ENCODE measurements at regions not wholly inside any gene's neighbourhood (a gene's known extent, or its start where the extent isn't known, plus 50 kb on each side); places are given as distances from the start of the nearest gene placed in this dataset.
"Not testable (repeated sequence)": the region's sequence is repeated elsewhere in the genome, so short reads cannot be mapped to it uniquely, and the experiment has no call there.

- no peak for FAIRE-seq
These were observed 50.0 kb upstream of the ABLIM1 start for GRCh38 chr10:114708084-114708483.

GRCh38 chr10:114708717-114709335 lies 50.8 kb upstream of the ABLIM1 start:
- no peak for FAIRE-seq
- no peak for DNase-seq (ENCODE audit: low spot score in 2 of 2)

More at GRCh38 chr10:114708084-114708483, 50.0 kb upstream of the ABLIM1 start:
- no peak for DNase-seq (ENCODE audit: low spot score in 2 of 2)

- no peak for FAIRE-seq
- DNase-seq (ENCODE audit: low spot score in 2 of 2) = no peak
These were observed 51.9 kb upstream of the ABLIM1 start for GRCh38 chr10:114709984-114710383.

- DNase-seq (ENCODE audit: low spot score in 2 of 2) (no peak), FAIRE-seq (no peak)
These were observed 53.2 kb upstream of the ABLIM1 start for GRCh38 chr10:114711176-114711868.

- DNase-seq (ENCODE audit: low spot score in 2 of 2) = no peak
- FAIRE-seq = no peak
These were observed 53.8 kb upstream of the ABLIM1 start for GRCh38 chr10:114711869-114712250.

- FAIRE-seq (no peak), DNase-seq (ENCODE audit: low spot score in 2 of 2) (no peak)
These were observed 55.5 kb upstream of the ABLIM1 start for GRCh38 chr10:114713525-114714090.

GRCh38 chr10:114714281-114714741 lies 56.2 kb upstream of the ABLIM1 start:
- DNase-seq (ENCODE audit: low spot score in 2 of 2) (no peak), FAIRE-seq (no peak)

GRCh38 chr10:114715171-114715670 lies 57.1 kb upstream of the ABLIM1 start:
- DNase-seq (ENCODE audit: low spot score in 2 of 2) (no peak), FAIRE-seq (no peak)

- no peak for FAIRE-seq
These were observed 58.8 kb upstream of the ABLIM1 start for GRCh38 chr10:114716811-114717404.

GRCh38 chr10:114717881-114718280 lies 59.8 kb upstream of the ABLIM1 start:
- not testable (repeated sequence) for DNase-seq (ENCODE audit: low spot score in 2 of 2); FAIRE-seq

More at GRCh38 chr10:114716811-114717404, 58.8 kb upstream of the ABLIM1 start:
- no peak for DNase-seq (ENCODE audit: low spot score in 2 of 2)

- DNase-seq (ENCODE audit: low spot score in 2 of 2) (no peak), FAIRE-seq (no peak)
These were observed 60.3 kb upstream of the ABLIM1 start for GRCh38 chr10:114718374-114718773.

GRCh38 chr10:114719311-114719710 lies 61.2 kb upstream of the ABLIM1 start:
- DNase-seq (ENCODE audit: low spot score in 2 of 2) = no peak
- FAIRE-seq = no peak

GRCh38 chr10:114720023-114720422 lies 61.9 kb upstream of the ABLIM1 start:
- not testable (repeated sequence) for DNase-seq (ENCODE audit: low spot score in 2 of 2); FAIRE-seq

- FAIRE-seq (no peak), DNase-seq (ENCODE audit: low spot score in 2 of 2) (no peak)
These were observed 62.7 kb upstream of the ABLIM1 start for GRCh38 chr10:114720685-114721278.

- DNase-seq (ENCODE audit: low spot score in 2 of 2); FAIRE-seq: not testable (repeated sequence)
These were observed 64.1 kb upstream of the ABLIM1 start for GRCh38 chr10:114722136-114722535.

GRCh38 chr10:114723361-114723760 lies 65.3 kb upstream of the ABLIM1 start:
- DNase-seq (ENCODE audit: low spot score in 2 of 2) (no peak), FAIRE-seq (no peak)

GRCh38 chr10:114723991-114724715 lies 66.1 kb upstream of the ABLIM1 start:
- no peak for FAIRE-seq

GRCh38 chr10:114724716-114725106 lies 66.6 kb upstream of the ABLIM1 start:
- FAIRE-seq = no peak

More at GRCh38 chr10:114723991-114724715, 66.1 kb upstream of the ABLIM1 start:
- DNase-seq (ENCODE audit: low spot score in 2 of 2) = no peak

GRCh38 chr10:114726820-114727271 lies 68.8 kb upstream of the ABLIM1 start:
- no peak for DNase-seq (ENCODE audit: low spot score in 2 of 2)
- FAIRE-seq = no peak

More at GRCh38 chr10:114724716-114725106, 66.6 kb upstream of the ABLIM1 start:
- DNase-seq (ENCODE audit: low spot score in 2 of 2) = no peak

GRCh38 chr10:114728325-114728724 lies 70.2 kb upstream of the ABLIM1 start:
- no peak for FAIRE-seq
- DNase-seq (ENCODE audit: low spot score in 2 of 2) = no peak

All from frontal cortex (tissue), 3 donors.